SH-SY5Y (cell line): ENCODE measurements at regions not wholly inside any gene's neighbourhood (a gene's known extent, or its start where the extent isn't known, plus 50 kb on each side); places are given as distances from the start of the nearest gene placed in this dataset.

Experiments used
- GATA2 ChIP-seq: IDR thresholded peaks from 2 replicates; pipeline ENCODE4 v1.6.1; 2011; ENCODE audit warnings: mild to moderate bottlenecking, low read depth, low read length
- GATA3 ChIP-seq: IDR thresholded peaks from 2 replicates; pipeline ENCODE4 v1.6.1; 2011; ENCODE audit warnings: low read depth, mild to moderate bottlenecking, low read length, moderate library complexity

DNA sequence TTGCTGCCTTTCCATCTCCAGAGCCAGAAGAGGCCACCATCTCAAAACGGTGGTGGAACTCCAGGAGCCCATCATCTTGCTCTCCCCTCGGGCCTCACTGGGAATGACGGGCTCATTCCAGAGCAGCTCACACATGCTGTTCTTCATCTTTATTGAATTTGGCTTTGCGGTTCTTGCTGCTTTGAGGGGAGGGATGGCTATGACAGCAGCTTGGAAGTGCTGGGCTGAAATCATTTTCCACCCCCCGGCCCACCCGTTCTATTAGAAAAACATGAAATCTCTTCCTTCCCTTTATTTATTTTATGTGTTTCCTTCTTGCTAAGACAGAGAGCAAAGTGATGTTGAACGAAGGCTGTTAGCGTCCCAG is 149.8 kb upstream of the RPL38 start:
- no peak for TF ChIP-seq GATA2
- TF ChIP-seq GATA3, result no peak

DNA sequence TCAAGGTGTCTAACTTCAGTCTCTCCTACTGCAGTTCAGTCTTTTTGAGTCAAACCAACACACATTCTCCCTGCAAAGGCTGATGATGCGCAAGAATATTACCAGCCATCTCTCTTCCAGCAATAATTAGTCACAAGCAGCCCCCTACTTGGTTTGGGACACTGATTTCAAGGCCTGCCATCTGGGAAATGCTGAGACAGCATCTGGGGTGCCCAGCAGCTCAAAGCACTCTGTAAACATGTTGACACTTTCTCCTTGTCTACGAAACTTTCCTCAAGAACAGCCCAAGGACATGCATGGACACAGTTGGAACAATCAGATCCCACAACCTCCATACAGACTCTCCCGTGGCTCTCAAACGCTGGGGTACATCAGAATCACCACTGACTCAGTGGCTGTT is 149.2 kb upstream of the RPL38 start:
- TF ChIP-seq GATA2, result no peak
- no peak for TF ChIP-seq GATA3

DNA sequence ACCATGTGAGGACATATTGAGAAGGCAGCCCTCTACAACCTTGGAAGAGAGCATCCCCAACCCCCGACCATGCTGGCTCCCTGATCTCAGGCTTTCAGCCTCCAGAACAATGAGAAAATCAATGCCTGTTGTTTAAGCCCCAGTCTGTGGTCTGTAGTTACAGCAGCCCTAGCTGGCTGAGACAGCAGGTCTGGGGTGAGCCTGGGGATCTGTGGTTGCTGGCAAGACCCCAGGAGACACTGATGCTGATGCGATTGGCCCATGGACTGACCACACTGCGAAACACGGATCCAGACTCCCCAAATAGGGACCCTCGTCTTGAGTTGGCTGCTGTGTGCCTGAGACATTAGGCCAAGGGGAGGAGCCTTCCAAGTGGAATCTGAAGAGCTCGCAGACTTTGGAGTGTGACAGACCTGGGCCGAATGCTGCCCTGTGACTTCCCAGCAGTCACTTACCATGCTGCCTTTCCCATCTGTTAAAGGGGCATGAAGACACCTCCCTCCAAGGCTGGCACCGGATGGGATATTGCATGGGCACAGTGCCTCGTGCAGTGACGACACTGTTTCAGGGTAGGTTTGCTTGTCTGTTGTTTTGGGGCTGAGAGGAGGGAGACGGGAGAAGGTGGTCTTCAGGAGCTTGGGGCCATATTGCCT is 147.8 kb upstream of the RPL38 start:
- TF ChIP-seq GATA3, result no peak
- TF ChIP-seq GATA2, result no peak

DNA sequence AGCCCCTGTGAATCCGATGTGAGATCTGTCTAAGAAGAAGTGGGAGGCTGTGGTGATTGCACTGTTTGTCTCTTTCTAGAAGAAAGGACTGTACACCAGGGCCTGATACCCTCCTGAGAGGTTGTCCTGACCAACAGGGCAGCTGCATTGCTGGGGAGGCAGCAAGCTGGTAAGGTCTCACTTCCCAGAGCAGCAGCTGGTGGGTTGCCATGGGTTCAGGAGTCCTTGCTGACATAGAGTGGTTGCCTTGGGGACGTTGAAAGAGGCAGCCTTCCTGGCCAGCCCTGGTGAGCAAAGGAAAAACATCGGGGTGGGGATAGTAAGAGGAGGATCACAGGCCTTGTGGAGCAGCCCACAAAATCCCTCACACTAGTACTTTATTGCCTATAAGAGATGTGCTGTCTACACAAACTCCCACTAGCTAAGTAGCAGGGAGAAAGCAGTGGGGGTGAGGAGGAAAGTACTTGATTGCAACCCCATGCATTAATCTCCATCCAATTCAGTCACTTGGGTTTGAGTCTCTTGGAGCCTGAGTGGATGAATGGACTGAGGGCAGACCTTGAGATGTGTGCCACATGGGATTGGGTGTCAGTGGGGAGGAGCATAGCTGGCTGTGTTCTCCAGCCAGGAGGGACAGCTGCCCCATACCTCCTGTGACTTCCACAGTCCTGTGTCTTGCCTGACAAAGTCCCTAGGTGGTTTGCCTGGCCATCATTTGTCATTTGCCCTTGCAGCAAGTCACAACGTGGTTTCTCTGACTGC is 143.8 kb upstream of the RPL38 start:
- TF ChIP-seq GATA2, result no peak
- no peak for TF ChIP-seq GATA3

DNA sequence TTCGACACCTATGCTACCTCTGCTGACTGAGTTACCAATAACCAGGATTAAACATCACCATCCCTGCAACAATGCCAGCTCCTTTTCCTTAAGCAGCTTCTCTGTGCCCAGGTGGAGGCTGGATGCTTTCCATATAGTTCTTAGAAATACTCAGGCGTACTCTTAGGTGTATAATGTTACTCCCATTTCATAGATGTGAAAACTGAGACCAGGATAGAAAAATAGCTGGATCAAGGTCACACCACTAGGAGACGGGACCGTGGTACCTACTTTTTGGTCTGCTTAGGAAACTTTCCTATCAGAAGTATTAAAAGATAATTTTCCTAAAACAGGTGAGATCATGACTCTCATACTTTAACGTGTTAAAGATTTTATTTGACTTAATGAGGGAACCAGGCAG is 141.7 kb upstream of the RPL38 start:
- TF ChIP-seq GATA3 (no peak), GATA2 (no peak)

DNA sequence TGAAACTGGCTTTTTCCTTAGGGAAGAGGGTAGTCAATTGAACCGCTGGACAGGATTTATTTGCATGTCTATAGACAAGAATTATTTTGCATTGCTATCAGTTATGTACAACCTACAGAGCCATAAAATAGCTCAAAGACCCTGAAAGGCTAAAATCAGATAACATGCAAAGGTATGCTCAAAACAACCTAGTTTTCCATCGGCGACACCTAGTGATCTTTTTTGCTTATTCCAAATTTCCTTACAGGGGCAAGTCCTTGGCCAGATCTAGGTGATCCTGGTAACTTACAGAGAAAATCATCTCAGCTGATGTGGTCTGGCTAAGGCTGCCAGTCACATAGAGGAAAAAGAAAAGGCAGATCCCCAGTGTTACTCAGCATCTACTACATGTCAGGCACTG is 141.2 kb upstream of the RPL38 start:
- TF ChIP-seq GATA3, result no peak
- no peak for TF ChIP-seq GATA2

DNA sequence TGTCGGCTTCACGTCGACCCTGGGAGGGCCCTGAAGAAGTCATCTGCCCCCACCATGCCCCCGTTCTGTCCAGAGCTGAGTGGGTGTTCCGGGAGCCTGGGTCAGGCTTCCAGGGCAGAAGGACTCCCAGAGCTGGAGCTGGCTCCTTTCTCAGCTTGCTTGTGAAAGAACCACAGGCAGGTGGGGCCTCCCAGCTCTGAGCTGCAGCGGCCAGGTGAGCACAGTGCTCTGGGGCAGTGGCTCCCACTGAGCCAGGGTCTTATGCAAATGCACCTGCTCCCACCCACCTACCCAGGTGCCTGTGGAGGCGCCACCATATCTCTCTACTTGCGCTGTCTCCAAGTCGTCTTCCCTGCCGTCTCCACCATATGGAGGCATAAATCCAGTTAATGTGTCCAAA is 140.0 kb upstream of the RPL38 start:
- TF ChIP-seq GATA3 (no peak), GATA2 (no peak)

DNA sequence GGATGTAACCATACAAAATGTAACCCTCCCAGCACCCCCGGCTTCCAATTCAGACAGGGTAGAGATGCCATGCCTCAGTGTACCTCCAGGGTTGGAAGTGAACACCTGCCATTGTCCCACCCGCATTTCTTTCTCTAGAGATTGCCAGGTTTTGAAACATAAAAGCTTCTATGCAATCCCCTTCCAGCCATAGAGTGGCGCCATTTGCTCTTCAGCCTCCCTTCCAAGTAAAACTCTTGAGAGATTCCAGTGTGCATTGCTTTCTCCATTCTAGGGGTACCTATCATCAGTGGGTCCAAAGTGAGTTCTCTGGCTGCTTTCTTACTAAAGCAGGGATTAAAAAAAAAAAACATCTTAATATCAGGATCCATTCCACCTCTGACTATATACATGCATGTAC is 133.1 kb upstream of the RPL38 start:
- no peak for TF ChIP-seq GATA3
- TF ChIP-seq GATA2, result no peak

DNA sequence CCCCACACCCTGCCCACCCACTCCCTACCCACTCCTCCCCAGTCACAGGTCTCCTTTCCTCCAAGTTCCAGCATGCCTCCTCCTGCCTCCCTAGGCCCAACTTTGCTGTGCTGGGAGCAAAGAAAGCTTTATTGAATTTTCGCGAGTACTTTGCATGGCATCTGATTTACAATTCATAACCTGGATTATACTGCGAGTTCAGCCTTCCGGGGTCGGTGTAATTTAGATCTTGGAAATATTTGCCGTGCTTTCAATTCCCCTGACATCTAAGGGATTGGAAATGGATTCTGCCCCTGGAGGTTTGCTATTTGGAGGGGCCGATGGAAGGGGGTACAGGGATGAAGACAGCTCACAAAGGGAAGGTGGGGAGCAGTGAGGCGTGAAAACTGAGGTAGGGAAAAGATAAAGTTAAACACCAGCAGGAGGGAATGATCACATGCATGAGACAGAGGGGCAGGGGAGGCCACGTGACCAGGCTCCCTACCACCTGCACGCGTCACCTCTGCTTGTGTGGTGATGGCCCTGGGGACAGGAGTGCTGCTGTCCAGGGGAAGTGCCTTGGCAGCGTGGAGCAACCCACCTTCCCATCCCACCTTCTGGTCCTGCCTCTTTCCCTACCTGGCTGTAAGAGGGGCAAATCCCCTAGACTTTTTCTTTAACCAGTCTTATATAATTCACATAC is 132.3 kb upstream of the RPL38 start:
- TF ChIP-seq GATA2, result no peak
- TF ChIP-seq GATA3, result no peak

DNA sequence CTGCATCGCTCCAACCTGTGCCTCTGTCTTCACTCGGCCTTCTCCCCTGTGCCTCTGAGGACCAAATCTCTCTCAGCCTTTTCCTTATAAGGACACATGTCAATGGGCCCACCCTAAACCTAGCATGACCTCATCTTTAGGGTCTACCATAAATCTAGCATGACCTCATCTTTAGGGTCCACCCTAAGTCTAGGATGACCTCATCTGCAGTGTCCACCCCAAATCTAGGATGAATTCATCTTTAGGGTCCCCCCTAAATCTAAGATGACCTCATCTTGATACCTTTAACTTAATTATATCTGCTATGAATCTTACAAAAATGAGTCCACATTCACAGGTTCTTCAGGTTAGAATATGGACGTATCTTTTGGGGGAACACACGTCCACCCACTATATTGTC is 131.1 kb upstream of the RPL38 start:
- no peak for TF ChIP-seq GATA2
- TF ChIP-seq GATA3, result no peak

DNA sequence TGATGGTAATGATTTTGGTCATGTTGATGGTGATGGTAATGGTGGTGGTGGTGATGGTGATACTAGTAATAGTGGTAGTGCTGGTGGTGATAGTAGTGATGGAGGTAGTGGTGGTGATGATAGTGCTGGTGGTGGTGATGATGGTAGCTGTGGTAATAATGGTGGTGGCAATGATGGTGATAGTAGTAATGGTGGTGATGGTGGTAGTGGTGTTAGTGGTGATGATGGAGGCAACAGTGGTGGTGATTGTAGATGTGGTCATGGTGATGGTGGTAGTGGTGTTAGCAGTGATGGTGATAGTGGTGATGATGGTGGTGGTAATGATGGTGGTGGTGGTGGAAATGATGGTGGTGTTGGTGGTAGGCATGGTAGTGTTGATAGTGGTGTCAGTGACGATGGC is 127.0 kb upstream of the RPL38 start:
- no peak for TF ChIP-seq GATA3
- no peak for TF ChIP-seq GATA2

DNA sequence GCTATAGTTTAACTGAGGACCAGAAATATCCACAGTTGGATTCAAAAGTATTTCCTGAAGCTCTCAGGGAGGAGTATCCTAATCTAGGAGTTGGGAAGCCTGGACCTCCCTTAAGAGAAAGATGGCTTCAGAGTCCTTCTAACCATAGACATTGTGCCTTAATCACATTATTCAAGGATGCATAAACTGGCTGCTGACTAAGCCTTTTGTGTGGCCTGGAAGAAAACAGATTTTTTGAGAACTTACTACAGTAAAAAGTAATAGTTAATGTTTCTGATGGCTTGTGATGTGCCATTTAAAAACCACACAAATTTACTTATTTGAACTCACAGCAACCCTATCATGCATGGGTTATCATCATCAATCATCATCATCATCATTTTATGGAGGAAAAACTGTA is 126.2 kb upstream of the RPL38 start:
- TF ChIP-seq GATA3 (no peak), GATA2 (no peak)

DNA sequence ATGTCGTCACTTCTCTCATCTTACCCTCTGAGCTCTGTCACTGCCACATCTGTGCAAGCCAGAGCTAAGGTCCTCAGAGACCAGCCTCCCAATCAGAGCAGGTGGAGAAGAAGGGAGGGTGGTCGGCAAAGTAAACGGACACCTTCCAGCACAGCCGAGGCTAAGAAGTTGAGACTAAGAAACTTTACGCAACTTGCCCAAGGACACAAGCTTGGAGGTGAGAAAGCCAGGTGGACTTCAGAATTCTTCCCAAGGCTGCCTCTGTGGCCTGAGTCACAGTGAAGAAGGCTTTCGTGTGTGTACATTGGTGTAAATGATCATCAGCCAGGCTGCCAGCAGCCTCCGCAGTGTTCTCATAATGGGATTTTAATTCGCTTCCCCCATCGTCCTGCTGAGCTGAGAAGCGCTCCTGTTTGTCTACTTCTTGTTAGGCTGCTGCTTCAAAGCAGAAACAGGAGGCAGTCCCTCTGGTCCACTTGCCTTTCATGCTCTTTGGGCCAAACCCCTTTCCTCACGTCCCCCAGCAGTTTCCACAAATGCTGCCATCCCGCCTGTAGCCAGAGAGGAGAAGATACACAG is 125.0 kb upstream of the RPL38 start:
- no peak for TF ChIP-seq GATA2

DNA sequence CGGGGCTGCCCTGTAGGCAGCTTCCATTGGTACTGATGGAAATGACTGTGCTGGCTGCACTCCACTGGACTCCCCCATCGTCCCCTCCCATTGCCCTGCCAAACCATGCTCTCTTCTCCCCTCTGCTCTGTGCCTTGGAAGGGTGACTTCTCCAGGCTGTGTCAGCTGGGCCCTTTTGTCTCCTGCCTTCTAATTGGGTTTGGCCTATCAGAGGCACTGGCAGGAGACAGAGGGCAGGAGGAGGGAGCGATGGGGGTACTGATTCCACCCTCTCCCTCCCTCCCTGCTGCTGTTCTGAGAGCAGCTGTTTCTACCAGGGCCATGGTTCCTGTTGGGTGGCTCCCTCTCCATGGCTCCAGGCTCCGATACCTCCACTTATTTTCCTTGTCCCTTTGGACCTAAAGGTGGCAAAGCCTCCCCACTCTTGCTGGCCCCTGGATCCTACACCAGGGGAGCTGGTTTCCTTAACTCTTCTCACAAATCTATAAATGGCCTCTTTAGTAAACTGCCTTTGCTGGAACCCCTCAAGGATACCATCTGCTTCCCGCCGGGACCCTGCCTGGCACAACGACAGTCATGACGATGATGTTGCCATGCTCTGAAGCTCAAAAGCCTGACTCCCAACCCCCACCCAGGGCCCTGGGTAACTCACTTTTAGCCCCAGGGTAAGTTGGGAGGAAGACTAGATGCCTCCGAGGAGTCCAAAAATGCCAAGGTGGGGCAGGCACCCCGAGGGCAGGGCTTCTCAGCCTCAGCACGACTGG is 123.8 kb upstream of the RPL38 start:
- no peak for TF ChIP-seq GATA3
- TF ChIP-seq GATA2, result no peak
